ENCODE measurements at regions not wholly inside any gene's neighbourhood (a gene's known extent, or its start where the extent isn't known, plus 50 kb on each side); places are given as distances from the start of the nearest gene placed in this dataset.

DNA sequence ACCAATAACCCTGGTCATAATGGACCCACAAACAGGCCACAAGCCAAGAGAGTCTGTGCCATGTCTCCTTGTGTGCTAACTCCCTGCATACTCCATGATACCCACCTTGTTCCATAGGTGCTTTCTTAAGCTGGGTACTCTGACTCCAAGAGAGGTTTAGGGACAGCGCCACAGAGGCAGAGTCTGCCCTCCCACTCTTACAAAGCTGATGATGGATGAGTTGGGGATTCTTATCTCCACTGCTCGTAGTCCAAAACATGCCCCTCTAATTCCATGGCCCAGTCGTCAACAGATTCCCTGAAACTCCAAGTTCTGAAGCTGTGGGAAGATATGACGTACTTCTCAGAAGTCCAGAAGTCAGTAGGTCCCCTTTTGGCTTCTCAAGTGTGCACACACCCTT is 184.4 kb upstream of the CCL2 start:
- no peaks in the 10 kb centered on the region for H3K9me3 ChIP-seq
- 51 to 68% (median 56%) methylated on average over 4 of the region's 4 CpGs for WGBS, 4 donors
- DNase-seq, result no peak
- H3K27ac ChIP-seq, result no peak overlapping the region
- no peak overlapping the region for H3K4me3 ChIP-seq
- H3K27me3 ChIP-seq, result peaks cover 0 to 6% (median 0%) of the 10 kb centered on the region in 9 donors
- TF ChIP-seq, protein P1, sequence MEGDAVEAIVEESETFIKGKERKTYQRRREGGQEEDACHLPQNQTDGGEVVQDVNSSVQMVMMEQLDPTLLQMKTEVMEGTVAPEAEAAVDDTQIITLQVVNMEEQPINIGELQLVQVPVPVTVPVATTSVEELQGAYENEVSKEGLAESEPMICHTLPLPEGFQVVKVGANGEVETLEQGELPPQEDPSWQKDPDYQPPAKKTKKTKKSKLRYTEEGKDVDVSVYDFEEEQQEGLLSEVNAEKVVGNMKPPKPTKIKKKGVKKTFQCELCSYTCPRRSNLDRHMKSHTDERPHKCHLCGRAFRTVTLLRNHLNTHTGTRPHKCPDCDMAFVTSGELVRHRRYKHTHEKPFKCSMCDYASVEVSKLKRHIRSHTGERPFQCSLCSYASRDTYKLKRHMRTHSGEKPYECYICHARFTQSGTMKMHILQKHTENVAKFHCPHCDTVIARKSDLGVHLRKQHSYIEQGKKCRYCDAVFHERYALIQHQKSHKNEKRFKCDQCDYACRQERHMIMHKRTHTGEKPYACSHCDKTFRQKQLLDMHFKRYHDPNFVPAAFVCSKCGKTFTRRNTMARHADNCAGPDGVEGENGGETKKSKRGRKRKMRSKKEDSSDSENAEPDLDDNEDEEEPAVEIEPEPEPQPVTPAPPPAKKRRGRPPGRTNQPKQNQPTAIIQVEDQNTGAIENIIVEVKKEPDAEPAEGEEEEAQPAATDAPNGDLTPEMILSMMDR (IDR thresholded peaks at IDR 0.05), result no peak
- TF ChIP-seq POLR2A (IDR thresholded peaks at IDR 0.05), result no peak
- no peak for ATAC-seq
- intact Hi-C loops (cut with DNase I), result no loop called here
- H3K36me3 ChIP-seq, result no peaks in the 10 kb centered on the region
- H3K4me1 ChIP-seq, result no peaks in the 10 kb centered on the region

DNA sequence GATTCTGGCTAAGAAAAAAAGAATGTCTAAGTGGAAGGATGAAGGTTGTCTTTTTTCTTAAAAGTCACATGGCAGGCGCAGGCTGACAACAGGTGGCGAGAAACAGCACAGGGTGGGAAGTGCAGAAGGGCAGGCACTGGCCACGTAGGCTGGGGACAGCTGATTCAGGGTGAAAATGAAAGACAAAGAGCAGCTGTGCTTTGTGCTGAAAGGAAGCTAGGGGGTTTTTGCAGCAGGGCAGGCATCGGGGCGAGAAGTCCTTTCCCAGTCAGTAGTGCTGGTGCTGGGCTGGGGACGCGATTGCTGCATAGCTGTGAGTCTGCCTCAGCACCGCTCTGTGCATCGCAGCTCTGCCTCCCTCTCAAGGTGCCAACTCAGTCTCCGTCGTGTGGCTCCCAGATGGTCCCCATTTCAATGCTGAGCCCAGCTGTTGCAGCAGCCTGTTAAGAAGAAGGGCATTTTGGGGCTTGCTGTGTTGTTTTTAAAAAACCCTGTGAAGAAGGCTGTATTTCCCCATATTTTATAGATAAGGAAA is 183.1 kb upstream of the CCL2 start:
- Histone ChIP-seq H3K27ac (no peak overlapping the region), H3K4me1 (no peaks in the 10 kb centered on the region), H3K36me3 (no peaks in the 10 kb centered on the region), H3K9me3 (no peaks in the 10 kb centered on the region), H3K4me3 (no peak overlapping the region), H3K27me3 (peaks cover 0 to 6% (median 0%) of the 10 kb centered on the region in 9 donors)
- intact Hi-C loops (cut with DNase I), result no loop called here
- DNase-seq (no peak), ATAC-seq (no peak)
- no peak for TF ChIP-seq POLR2A (IDR thresholded peaks at IDR 0.05)
- TF ChIP-seq, protein P1 (IDR thresholded peaks at IDR 0.05), result no peak
- 73 to 79% (median 76%) methylated on average over 11 of the region's 11 CpGs for WGBS, 4 donors

DNA sequence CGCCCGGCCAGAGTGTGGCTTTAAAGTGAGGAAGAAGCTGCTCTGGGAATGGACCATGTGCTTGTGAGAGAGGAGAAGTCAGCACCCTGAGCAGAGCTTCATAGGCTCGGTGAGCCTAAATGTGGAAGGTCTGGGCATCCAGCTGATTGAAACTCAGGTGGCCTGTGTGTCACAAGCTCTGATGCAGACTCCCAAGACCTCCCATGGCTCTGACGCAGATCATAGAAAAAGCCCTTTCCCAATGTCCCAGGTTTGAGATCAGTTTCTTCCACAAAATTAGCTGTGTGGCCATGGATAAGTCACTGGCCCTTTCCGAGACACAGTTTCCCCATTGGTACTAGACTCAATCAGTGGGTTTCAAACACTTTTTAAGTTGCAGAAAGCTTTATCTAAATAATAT is 180.0 kb upstream of the CCL2 start:
- Histone ChIP-seq H3K27ac (no peak overlapping the region), H3K27me3 (peaks cover 0 to 23% (median 3%) of the 10 kb centered on the region in 9 donors), H3K4me3 (no peak overlapping the region), H3K4me1 (no peaks in the 10 kb centered on the region), H3K9me3 (no peaks in the 10 kb centered on the region), H3K36me3 (no peaks in the 10 kb centered on the region)
- TF ChIP-seq, protein P1 (IDR thresholded peaks at IDR 0.05), result no peak
- no peak for TF ChIP-seq POLR2A (IDR thresholded peaks at IDR 0.05)
- DNase-seq (no peak), ATAC-seq (no peak)
- intact Hi-C loops (cut with DNase I), result loop anchor here in 1 of 10 donors (5.0 kb wide), 1 partner anchor 72 kb away; no protein-coding TSS in a partner anchor
- 88 to 94% (median 94%) methylated on average over 5 of the region's 5 CpGs for WGBS, 4 donors

DNA sequence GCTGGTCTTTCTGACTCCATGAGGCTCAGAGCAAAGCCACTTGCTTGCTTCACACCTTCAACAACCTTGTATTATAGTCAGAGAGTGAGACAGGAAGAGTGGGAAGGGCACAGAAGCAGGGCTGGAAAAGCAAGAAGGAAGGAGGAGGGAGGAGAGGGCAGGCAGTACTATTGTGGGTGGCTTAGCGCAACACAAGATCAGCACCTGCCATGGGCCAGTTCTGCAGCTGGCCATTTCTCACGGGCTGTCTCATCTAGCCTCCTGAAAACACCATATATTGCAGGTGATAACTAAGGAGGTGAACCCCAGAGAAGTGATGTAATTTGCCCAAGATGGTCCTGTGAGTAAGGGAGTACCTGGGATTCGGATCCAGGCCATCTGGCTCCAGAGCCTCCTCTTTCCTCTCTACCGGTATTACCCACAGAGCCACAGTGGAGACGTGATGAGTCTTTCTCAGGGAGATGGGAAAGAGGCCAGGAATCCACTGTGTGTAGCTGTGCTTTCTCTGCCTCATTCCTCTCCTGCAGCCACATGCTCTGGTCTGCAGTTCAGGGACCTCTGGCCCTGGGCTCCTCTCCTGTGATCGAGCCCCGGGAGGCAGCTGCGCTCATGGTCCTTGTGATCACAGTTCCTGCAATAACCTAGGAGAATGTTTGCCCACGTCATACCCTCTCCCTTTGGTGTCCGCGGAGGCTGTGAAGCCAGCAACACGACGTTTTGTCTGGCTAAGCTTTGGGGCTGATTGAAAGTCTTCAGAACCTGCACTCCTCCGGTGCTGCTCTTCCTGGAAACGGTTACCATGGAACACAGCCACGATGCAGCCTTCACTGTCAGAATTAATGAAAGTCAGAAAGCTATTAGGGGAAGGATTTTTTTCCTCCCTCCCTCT is 178.1 kb upstream of the CCL2 start:
- 54 to 66% (median 60%) methylated on average over 11 to 16 of the region's 16 CpGs for WGBS, 4 donors
- TF ChIP-seq POLR2A (IDR thresholded peaks at IDR 0.05), result no peak
- TF ChIP-seq, protein P1 (IDR thresholded peaks at IDR 0.05), result no peak
- no peak for DNase-seq

More for the DNA sequence above, 178.1 kb upstream of the CCL2 start:
- Histone ChIP-seq H3K9me3 (no peaks in the 10 kb centered on the region), H3K4me3 (no peak overlapping the region), H3K36me3 (no peaks in the 10 kb centered on the region), H3K4me1 (no peaks in the 10 kb centered on the region), H3K27me3 (peaks cover 0 to 23% (median 3%) of the 10 kb centered on the region in 9 donors), H3K27ac (no peak overlapping the region)
- no peak for ATAC-seq
- intact Hi-C loops (cut with DNase I), result loop anchor here in 1 of 10 donors (5.0 kb wide), 1 partner anchor 70 kb away; no protein-coding TSS in a partner anchor

All from heart left ventricle (tissue), 16 donors.